SK-N-SH treated with all-trans-retinoic acid at 6 μM for 48 hours (cell line): ENCODE measurements at regions not wholly inside any gene's neighbourhood (a gene's known extent, or its start where the extent isn't known, plus 50 kb on each side); places are given as distances from the start of the nearest gene placed in this dataset.

Experiments
- ATAC-seq: fragments of 200-7000 bp; cut with Tn5 transposase; 3 replicates; pipeline ENCODE4 v1.9.1; 2020; ENCODE audit warnings: mild to moderate bottlenecking, moderate library complexity
- ARNTL ChIP-seq: fragments of 450-650 bp; formaldehyde crosslinking; IDR thresholded peaks from 2 replicates; pipeline ENCODE4 v1.5.0; 2020; ENCODE audit warnings: low read depth, mild to moderate bottlenecking, moderate library complexity, borderline replicate concordance
- BACH2 ChIP-seq: fragments of 250-450 bp; sonication (Bioruptor Pico); IDR thresholded peaks from 2 replicates; pipeline ENCODE4 v1.9.0; 2021; ENCODE audit warnings: mild to moderate bottlenecking, borderline replicate concordance
- CREB5 ChIP-seq: fragments of 250-450 bp; sonication (Bioruptor Pico); IDR thresholded peaks from 2 replicates; pipeline ENCODE4 v1.5.1; 2020; ENCODE audit warnings: low read depth, mild to moderate bottlenecking, moderate library complexity
- CSDC2 ChIP-seq: fragments of 250-450 bp; sonication (Bioruptor Pico); IDR thresholded peaks from 2 replicates; pipeline ENCODE4 v1.5.0; 2020; ENCODE audit warnings: mild to moderate bottlenecking, moderate library complexity
- CSRNP3 ChIP-seq: fragments of 250-450 bp; sonication (Bioruptor Pico); IDR thresholded peaks from 2 replicates; pipeline ENCODE4 v1.5.1; 2021; ENCODE audit warnings: mild to moderate bottlenecking, moderate library complexity
- ESRRG ChIP-seq: fragments of 250-450 bp; sonication (Bioruptor Pico); IDR thresholded peaks from 2 replicates; pipeline ENCODE4 v1.6.1; 2021; ENCODE audit warnings: mild to moderate bottlenecking
- ISL1 ChIP-seq: fragments of 250-450 bp; sonication (Bioruptor Pico); IDR thresholded peaks from 2 replicates; pipeline ENCODE4 v2.1.2; 2022; ENCODE audit warnings: mild to moderate bottlenecking, moderate library complexity
- OSR1 ChIP-seq: fragments of 250-450 bp; sonication (Bioruptor Pico); IDR thresholded peaks from 2 replicates; pipeline ENCODE4 v1.8.0; 2022; ENCODE audit warnings: moderate library complexity, mild to moderate bottlenecking, inconsistent platforms
- PATZ1 ChIP-seq: fragments of 250-450 bp; sonication (Bioruptor Pico); IDR thresholded peaks from 2 replicates; pipeline ENCODE4 v1.8.0; 2020; ENCODE audit warnings: mild to moderate bottlenecking, moderate library complexity, borderline replicate concordance
- POU6F1 ChIP-seq: fragments of 250-450 bp; sonication (Bioruptor Pico); IDR thresholded peaks from 2 replicates; pipeline ENCODE4 v1.8.0; 2021; ENCODE audit warnings: low read depth, mild to moderate bottlenecking, moderate library complexity, borderline replicate concordance
- PPARA ChIP-seq: fragments of 250-450 bp; sonication (Bioruptor Pico); IDR thresholded peaks from 2 replicates; pipeline ENCODE4 v1.5.0; 2020; ENCODE audit warnings: mild to moderate bottlenecking, borderline replicate concordance
- RARB ChIP-seq: fragments of 250-450 bp; sonication (Bioruptor Pico); IDR thresholded peaks from 2 replicates; pipeline ENCODE4 v1.8.0; 2021; ENCODE audit warnings: mild to moderate bottlenecking, moderate library complexity
- SNAI2 ChIP-seq: fragments of 250-450 bp; sonication (Bioruptor Pico); IDR thresholded peaks from 2 replicates; pipeline ENCODE4 v1.5.0; 2020; ENCODE audit warnings: mild to moderate bottlenecking, moderate library complexity
- TCF4 ChIP-seq: fragments of 250-450 bp; sonication (Bioruptor Pico); IDR thresholded peaks from 2 replicates; pipeline ENCODE4 v1.8.0; 2021; ENCODE audit warnings: mild to moderate bottlenecking, moderate library complexity, borderline replicate concordance
- TOX ChIP-seq: fragments of 250-450 bp; sonication (Bioruptor Pico); IDR thresholded peaks from 2 replicates; pipeline ENCODE4 v1.8.0; 2021; ENCODE audit warnings: mild to moderate bottlenecking, moderate library complexity, borderline replicate concordance
- TSHZ2 ChIP-seq: fragments of 250-450 bp; sonication (Bioruptor Pico); IDR thresholded peaks from 2 replicates; pipeline ENCODE4 v1.5.0; 2020; ENCODE audit warnings: mild to moderate bottlenecking, moderate library complexity
- ZC3H10 ChIP-seq: fragments of 250-450 bp; sonication (Bioruptor Pico); IDR thresholded peaks from 2 replicates; pipeline ENCODE4 v1.5.1; 2021; ENCODE audit warnings: mild to moderate bottlenecking, moderate library complexity
- ZFP30 ChIP-seq: fragments of 450-650 bp; formaldehyde crosslinking; IDR thresholded peaks from 2 replicates; pipeline ENCODE4 v1.5.0; 2022; ENCODE audit warnings: mild to moderate bottlenecking, moderate library complexity
- ZNF565 ChIP-seq: fragments of 450-650 bp; formaldehyde crosslinking; conservative IDR thresholded peaks from 2 replicates; pipeline ENCODE4 v1.5.0; 2020; ENCODE audit warnings: low read depth, mild to moderate bottlenecking, moderate library complexity
- ZNF70 ChIP-seq: fragments of 450-650 bp; formaldehyde crosslinking; IDR thresholded peaks from 2 replicates; pipeline ENCODE4 v1.5.0; 2020; ENCODE audit warnings: mild to moderate bottlenecking, moderate library complexity
- ZNF8 ChIP-seq: fragments of 450-650 bp; formaldehyde crosslinking; IDR thresholded peaks from 2 replicates; pipeline ENCODE4 v1.5.0; 2020; ENCODE audit warnings: mild to moderate bottlenecking, moderate library complexity

GRCh38 chr9:95626885-95627558 lies 110.3 kb upstream of the PTCH1 start:
- TF ChIP-seq ZNF8 (CRISPR knock-in tag) (no peak), RARB (CRISPR knock-in tag) (no peak), ARNTL (no peak), PPARA (CRISPR knock-in tag) (no peak), ZC3H10 (CRISPR knock-in tag) (no peak), TCF4 (no peak), ZFP30 (CRISPR knock-in tag) (no peak), CSRNP3 (CRISPR knock-in tag) (no peak)
- no peak for ATAC-seq

- no peak for ATAC-seq
- TF ChIP-seq ESRRG (CRISPR knock-in tag): no peak
- no peak for TF ChIP-seq POU6F1 (CRISPR knock-in tag)
- TF ChIP-seq ZNF8 (CRISPR knock-in tag): no peak
- no peak for TF ChIP-seq CREB5 (CRISPR knock-in tag)
- no peak for TF ChIP-seq OSR1
- TF ChIP-seq BACH2: no peak
- TF ChIP-seq ZFP30 (CRISPR knock-in tag): no peak
- no peak for TF ChIP-seq ZC3H10 (CRISPR knock-in tag)
- no peak for TF ChIP-seq ZNF70
- TF ChIP-seq SNAI2 (CRISPR knock-in tag): no peak
- no peak for TF ChIP-seq ISL1 (CRISPR knock-in tag)
- TF ChIP-seq CSDC2 (CRISPR knock-in tag): no peak
- no peak for TF ChIP-seq ZNF565 (CRISPR knock-in tag)
- TF ChIP-seq PPARA (CRISPR knock-in tag): no peak
- TF ChIP-seq PATZ1: no peak
- no peak for TF ChIP-seq TCF4
- TF ChIP-seq, all 23 proteins: peak for 0
Measured at GRCh38 chr9:95626341-95626740, 109.6 kb upstream of the PTCH1 start.

- TF ChIP-seq RARB (CRISPR knock-in tag) (no peak), SNAI2 (CRISPR knock-in tag) (no peak), ZC3H10 (CRISPR knock-in tag) (no peak)
- no peak for ATAC-seq
Measured at GRCh38 chr9:95623640-95624039, 106.9 kb upstream of the PTCH1 start.

GRCh38 chr9:95620722-95621121 lies 104.0 kb upstream of the PTCH1 start:
- ATAC-seq: no peak
- TF ChIP-seq TOX (CRISPR knock-in tag) (no peak), OSR1 (no peak), PATZ1 (no peak), ARNTL (no peak), CREB5 (CRISPR knock-in tag) (no peak), SNAI2 (CRISPR knock-in tag) (no peak), ESRRG (CRISPR knock-in tag) (no peak), ZNF8 (CRISPR knock-in tag) (no peak), TSHZ2 (CRISPR knock-in tag) (no peak), ZNF70 (no peak)
- TF ChIP-seq, all 23 proteins: peak for 0
